B cell (primary cell): ENCODE measurements at regions not wholly inside any gene's neighbourhood (a gene's known extent, or its start where the extent isn't known, plus 50 kb on each side); places are given as distances from the start of the nearest gene placed in this dataset.

Source experiments
- ATAC-seq: fragments of 200-7000 bp; cut with Tn5 transposase; one replicate; pipeline ENCODE4 v1.10.0; 2021; ENCODE audit warnings: low read depth, mild to moderate bottlenecking, moderate number of reproducible peaks, moderate library complexity
- CTCF ChIA-PET: fragments of 350-600 bp; sonication (Branson Sonifier 250); formaldehyde crosslinking; loops from one replicate; lab custom pipeline; 2021; ENCODE audit warnings: antibody characterized with exemption, inconsistent platforms; lab: Charles Lee
- POLR2A ChIA-PET: fragments of 350-600 bp; sonication (Branson Sonifier 250); formaldehyde crosslinking; loops from one replicate; lab custom pipeline; 2021; ENCODE audit warnings: antibody characterized with exemption; lab: Charles Lee
- DNase-seq: peaks from one replicate; pipeline ENCODE4 v3.0.0; 2013
- H2AFZ ChIP-seq: 2 replicates; pipeline ENCODE4 v1.6.1; 2012; ENCODE audit warnings: mild to moderate bottlenecking, low read depth, low read length; ENCODE audit not compliant: insufficient read depth, poor library complexity, severe bottlenecking
- H3K27ac ChIP-seq, 2 donors: 1 replicate in 1 of 2; 2 replicates in 1 of 2; pipeline ENCODE4 v1.5.1; 2012 to 2013; ENCODE audit warnings: low read length in 2 of 2, mild to moderate bottlenecking in 2 of 2, moderate library complexity in 1 of 2
- H3K27me3 ChIP-seq, 4 experiments: fragments of 200-600 bp in 1 of 4; sonication (generic) in 1 of 4; replicated peaks in 1 of 4; 1 replicate in 2 of 4; 2 replicates in 2 of 4; pipeline versions ENCODE4 v1.6.1 to v1.7.0; 2013 to 2016; ENCODE audit warnings: low read length in 3 of 4, mild to moderate bottlenecking in 2 of 4, mixed read lengths in 1 of 4, moderate library complexity in 1 of 4; ENCODE audit not compliant: insufficient read depth in 4 of 4, control insufficient read depth in 3 of 4; ENCODE audit errors: control extremely low read depth in 1 of 4
- H3K36me3 ChIP-seq, 2 experiments: replicated peaks in 1 of 2; 1 replicate in 1 of 2; 2 replicates in 1 of 2; pipeline versions ENCODE4 v1.6.1 to v1.7.1; 2013; ENCODE audit warnings: low read length in 1 of 2; ENCODE audit not compliant: insufficient read depth in 2 of 2, control insufficient read depth in 1 of 2; ENCODE audit errors: control extremely low read depth in 1 of 2, extremely low read depth in 1 of 2
- H3K4me1 ChIP-seq, 2 donors: fragments of 200-600 bp in 1 of 2; sonication (generic) in 1 of 2; 1 replicate in 1 of 2; 2 replicates in 1 of 2; pipeline versions ENCODE4 v1.5.1 to v1.6.1; 2013 to 2017; ENCODE audit warnings: low read length in 2 of 2; ENCODE audit not compliant: control insufficient read depth in 2 of 2, insufficient read depth in 2 of 2
- H3K4me2 ChIP-seq: replicated peaks from 2 replicates; pipeline ENCODE3; 2012; ENCODE audit warnings: mild to moderate bottlenecking, low read depth, low read length; ENCODE audit not compliant: poor library complexity, severe bottlenecking
- H3K4me3 ChIP-seq, 5 experiments: fragments of 200-600 bp in 1 of 5; sonication (generic) in 1 of 5; 1 replicate in 3 of 5; 2 replicates in 2 of 5; pipeline versions ENCODE4 v1.5.1 to v1.7.0; 2011 to 2016; ENCODE audit warnings: low read length in 4 of 5, mild to moderate bottlenecking in 4 of 5, low read depth in 2 of 5, control low read depth in 1 of 5, moderate library complexity in 1 of 5; ENCODE audit not compliant: insufficient read depth in 1 of 5; ENCODE audit errors: control extremely low read depth in 1 of 5, extremely low read depth in 1 of 5
- H3K79me2 ChIP-seq: fragments of 200-600 bp; sonication (generic); one replicate; pipeline ENCODE4 v1.6.0; 2016; ENCODE audit warnings: low read length; ENCODE audit not compliant: control insufficient read depth, insufficient read depth
- H3K9ac ChIP-seq: fragments of 200-600 bp; sonication (generic); 2 replicates; pipeline ENCODE4 v1.6.1; 2017; ENCODE audit warnings: mild to moderate bottlenecking, low read length, moderate library complexity
- H3K9me3 ChIP-seq, 3 donors: one replicate each; pipeline versions ENCODE4 v1.6.1 to v1.7.1; 2013; ENCODE audit warnings: low read length in 2 of 3; ENCODE audit not compliant: control insufficient read depth in 2 of 3, insufficient read depth in 1 of 3; ENCODE audit errors: control extremely low read depth in 1 of 3
- H4K20me1 ChIP-seq: 2 replicates; pipeline ENCODE4 v1.6.0; 2012; ENCODE audit warnings: mild to moderate bottlenecking, low read length; ENCODE audit not compliant: insufficient read depth, control insufficient read depth, poor library complexity, severe bottlenecking
- H3K27ac Mint-ChIP-seq: one replicate; pipeline ENCODE4 v1.8.0; 2021; ENCODE audit warnings: mixed read lengths
- H3K27me3 Mint-ChIP-seq: one replicate; pipeline ENCODE4 v1.8.0; 2021; ENCODE audit warnings: mixed read lengths
- H3K4me1 Mint-ChIP-seq: one replicate; pipeline ENCODE4 v1.8.0; 2021; ENCODE audit warnings: mixed read lengths
- H3K4me3 Mint-ChIP-seq: one replicate; pipeline ENCODE4 v1.8.0; 2021; ENCODE audit warnings: mixed read lengths
- H3K9me3 Mint-ChIP-seq: one replicate; pipeline ENCODE4 v1.8.0; 2022; ENCODE audit warnings: mixed read lengths; ENCODE audit not compliant: insufficient read depth
- CTCF ChIP-seq: fragments of 200-600 bp; IDR thresholded peaks from one replicate; pipeline ENCODE4 v1.8.0; 2022; ENCODE audit warnings: antibody characterized with exemption, mild to moderate bottlenecking
- EZH2 ChIP-seq: IDR thresholded peaks from 2 replicates; pipeline ENCODE4 v1.6.1; 2012; ENCODE audit warnings: borderline replicate concordance, low read depth, mild to moderate bottlenecking, moderate library complexity, low read length; ENCODE audit not compliant: insufficient read depth, poor library complexity, severe bottlenecking
- WGBS: methylation state at CpG from one replicate; pipeline ENCODE4 v1.1.5; 2013; ENCODE audit warnings: missing lambda C conversion rate; ENCODE audit not compliant: insufficient coverage; 5-methylcytosine and 5-hydroxymethylcytosine counted together
- intact Hi-C: fragments of 100-400 bp; cut with micrococcal nuclease; formaldehyde crosslinking; loops from one replicate; pipeline ENCODE4 v1.10.0; 2022

- Histone ChIP-seq H3K4me2 (no peak overlapping the region), H3K4me3 (no peak overlapping the region), H4K20me1 (no peaks in the 10 kb centered on the region), H3K79me2 (no peaks in the 10 kb centered on the region), H3K9ac (no peak overlapping the region), H3K27ac (no peak overlapping the region), H2AFZ (no peak overlapping the region), H3K4me1 (no peaks in the 10 kb centered on the region), H3K27me3 (no peaks in the 10 kb centered on the region), H3K9me3 (peaks cover 0 to 3% (median 0%) of the 10 kb centered on the region in 3 donors), H3K36me3 (no peaks in the 10 kb centered on the region)
- ChIA-PET POLR2A (no interaction called here), CTCF (no interaction called here)
- no CpG with 5 or more reads among the region's 2 CpGs for WGBS
- no peak overlapping the region for H3K27ac Mint-ChIP-seq
- H3K4me3 Mint-ChIP-seq, result no peak overlapping the region
- H3K4me1 Mint-ChIP-seq, result no peaks in the 10 kb centered on the region
- intact Hi-C loops, result no loop called here
- H3K9me3 Mint-ChIP-seq, result no peaks in the 10 kb centered on the region
- DNase-seq (no peak), ATAC-seq (no peak)
- H3K27me3 Mint-ChIP-seq, result peaks cover 3% of the 10 kb centered on the region
- TF ChIP-seq EZH2 (no peak), CTCF (no peak)
These were observed 178.3 kb downstream of the EFNB2 start for GRCh38 chr13:106357198-106357597.

GRCh38 chr13:106355866-106356265, 179.6 kb downstream of the EFNB2 start:
- CTCF ChIA-PET, result no interaction called here
- peaks cover 0 to 3% (median 0%) of the 10 kb centered on the region in 3 donors for H3K9me3 ChIP-seq
- TF ChIP-seq CTCF (no peak), EZH2 (no peak)
- WGBS, result 97% methylated on average over 6 of the region's 6 CpGs
- Mint-ChIP-seq H3K4me3 (no peak overlapping the region), H3K27ac (no peak overlapping the region), H3K27me3 (peaks cover 8% of the 10 kb centered on the region), H3K9me3 (no peaks in the 10 kb centered on the region), H3K4me1 (no peaks in the 10 kb centered on the region)
- intact Hi-C loops, result no loop called here
- no peak overlapping the region for H2AFZ ChIP-seq
- H3K27ac ChIP-seq, result no peak overlapping the region
- no peaks in the 10 kb centered on the region for H4K20me1 ChIP-seq
- H3K79me2 ChIP-seq, result no peaks in the 10 kb centered on the region
- POLR2A ChIA-PET, result no interaction called here
- H3K4me3 ChIP-seq, result no peak overlapping the region
- no peaks in the 10 kb centered on the region for H3K36me3 ChIP-seq
- H3K27me3 ChIP-seq, result no peaks in the 10 kb centered on the region
- ATAC-seq, result no peak
- H3K4me2 ChIP-seq, result no peak overlapping the region
- H3K4me1 ChIP-seq, result no peaks in the 10 kb centered on the region
- no peak overlapping the region for H3K9ac ChIP-seq
- no peak for DNase-seq
